ENCODE measurements at regions not wholly inside any gene's neighbourhood (a gene's known extent, or its start where the extent isn't known, plus 50 kb on each side); places are given as distances from the start of the nearest gene placed in this dataset.

- no peak for DNase-seq
Observed at GRCh38 chr9:109886041-109886440, 106.0 kb downstream of the PALM2AKAP2 start.

DNA sequence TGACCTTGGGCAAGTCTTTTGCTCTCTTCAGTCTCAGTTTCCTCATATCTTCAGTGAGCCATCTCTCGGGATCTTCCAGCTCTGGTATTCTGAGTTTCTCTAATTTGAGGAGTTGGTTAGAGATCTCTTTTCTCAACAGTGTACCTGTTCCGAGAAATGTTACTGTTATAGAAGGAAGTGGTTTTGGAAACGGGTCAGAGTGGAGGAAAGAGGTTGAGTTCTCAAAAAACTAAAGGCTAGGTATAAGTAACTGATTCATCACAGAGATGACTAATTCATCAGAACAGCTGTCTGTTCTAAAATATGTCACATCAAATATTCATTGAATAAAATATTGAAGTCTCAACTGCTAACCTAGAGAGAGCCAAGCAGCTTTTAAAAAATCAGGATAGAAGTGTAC is 106.6 kb downstream of the PALM2AKAP2 start:
- DNase-seq, result no peak

DNA sequence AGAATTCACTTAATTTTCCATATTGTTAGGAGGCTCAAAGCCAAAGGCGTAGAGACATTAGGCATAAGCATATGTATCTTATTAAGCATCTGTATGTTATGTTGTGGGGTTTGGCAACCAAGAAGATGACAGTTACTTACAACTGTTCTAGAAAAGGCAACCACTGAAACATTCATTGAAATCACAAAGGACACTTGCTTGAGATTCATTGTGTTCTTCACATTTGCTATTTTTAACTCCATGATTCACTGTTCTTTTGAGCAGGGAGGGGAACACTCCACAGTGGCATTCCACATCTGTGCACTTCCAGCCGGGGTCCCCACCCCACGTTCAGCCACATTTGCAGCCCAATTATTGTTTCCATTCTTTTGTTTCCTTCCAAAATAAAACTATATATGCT is 107.1 kb downstream of the PALM2AKAP2 start:
- no peak for DNase-seq

DNA sequence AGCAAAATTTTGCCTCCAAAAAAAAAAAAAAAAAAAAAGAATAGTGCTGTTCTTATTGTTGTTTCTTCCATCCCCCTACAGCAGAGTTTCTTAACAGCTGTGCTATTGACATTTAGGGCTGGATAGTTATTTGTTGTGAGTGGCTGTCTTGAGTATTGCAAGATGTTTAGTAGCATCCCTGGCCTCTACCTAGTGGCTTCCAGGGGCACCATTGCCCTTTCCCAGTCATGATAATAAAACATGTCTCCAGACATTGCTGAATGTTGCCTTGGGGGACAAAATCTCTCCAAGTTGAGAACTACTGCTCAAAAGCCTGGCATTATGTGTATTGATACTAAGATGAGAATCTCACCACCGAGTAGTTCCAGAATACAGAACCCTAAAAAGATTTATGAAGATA is 108.7 kb downstream of the PALM2AKAP2 start:
- DNase-seq, result no peak

DNA sequence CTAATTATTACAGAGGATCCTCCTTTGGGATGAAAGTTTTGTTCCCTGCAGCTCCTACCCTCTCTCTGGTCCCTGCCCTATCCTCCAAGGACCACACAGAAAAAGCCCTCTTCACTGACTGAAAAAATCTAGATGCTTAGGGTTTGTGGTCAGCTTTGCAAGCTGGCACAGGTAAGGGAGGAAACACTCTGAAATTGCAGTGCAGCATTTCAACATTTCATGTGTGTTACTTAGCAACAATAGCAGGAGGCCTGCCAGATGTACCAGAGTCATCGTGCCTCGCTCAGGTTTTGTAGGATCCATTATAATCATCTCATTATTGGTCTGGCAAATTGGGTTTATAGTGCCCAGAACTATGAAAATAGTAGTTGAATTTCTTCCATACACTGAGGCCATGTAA is 109.5 kb downstream of the PALM2AKAP2 start:
- no peak for DNase-seq

DNA sequence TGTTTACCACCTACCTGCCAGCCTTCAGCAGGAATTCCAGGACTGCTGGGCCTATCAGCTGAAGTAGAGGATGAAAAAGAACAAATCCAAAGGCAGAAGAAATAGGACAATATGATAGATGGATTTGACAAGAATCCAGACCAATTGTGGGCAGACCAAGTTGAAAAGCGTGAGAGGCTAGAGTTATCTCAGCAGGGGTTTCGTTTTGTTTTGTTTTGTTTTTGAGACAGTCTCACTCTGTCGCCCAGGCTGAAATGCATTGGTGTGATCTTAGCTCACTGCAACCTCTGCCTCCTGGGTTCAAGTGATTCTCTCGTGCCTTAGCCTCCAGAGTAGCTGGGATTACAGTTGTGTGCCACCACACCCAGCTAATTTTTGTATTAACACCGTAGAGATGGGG is 113.2 kb downstream of the PALM2AKAP2 start:
- DNase-seq, result no peak

GRCh38 chr9:109894473-109894872 is 114.5 kb downstream of the PALM2AKAP2 start:
- DNase-seq, result no peak

- no peak for DNase-seq
Observed at GRCh38 chr9:109894921-109895758, 115.1 kb downstream of the PALM2AKAP2 start.

DNA sequence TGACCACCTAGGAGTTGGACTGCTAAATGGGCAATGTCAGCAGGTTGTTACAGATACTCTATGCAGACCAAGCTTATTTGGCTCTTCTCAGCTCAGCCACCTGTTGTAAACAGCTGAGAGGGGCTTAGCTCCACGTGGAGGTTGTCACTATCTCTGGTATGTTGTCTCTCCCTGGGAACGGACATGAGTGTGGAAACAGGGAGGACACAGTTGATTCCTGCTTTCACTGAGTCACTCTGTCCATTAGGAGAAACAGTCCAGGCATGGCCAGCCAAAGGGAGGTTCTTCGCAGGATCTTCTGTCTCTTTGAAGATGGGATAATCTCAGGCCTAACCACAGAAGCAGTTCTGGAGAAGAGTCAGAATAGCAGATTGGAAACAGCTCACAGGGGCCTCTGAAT is 121.2 kb downstream of the PALM2AKAP2 start:
- no peak for DNase-seq

GRCh38 chr9:109903515-109904138 is 123.6 kb downstream of the PALM2AKAP2 start:
- peak; percentile 61 for DNase-seq

DNA sequence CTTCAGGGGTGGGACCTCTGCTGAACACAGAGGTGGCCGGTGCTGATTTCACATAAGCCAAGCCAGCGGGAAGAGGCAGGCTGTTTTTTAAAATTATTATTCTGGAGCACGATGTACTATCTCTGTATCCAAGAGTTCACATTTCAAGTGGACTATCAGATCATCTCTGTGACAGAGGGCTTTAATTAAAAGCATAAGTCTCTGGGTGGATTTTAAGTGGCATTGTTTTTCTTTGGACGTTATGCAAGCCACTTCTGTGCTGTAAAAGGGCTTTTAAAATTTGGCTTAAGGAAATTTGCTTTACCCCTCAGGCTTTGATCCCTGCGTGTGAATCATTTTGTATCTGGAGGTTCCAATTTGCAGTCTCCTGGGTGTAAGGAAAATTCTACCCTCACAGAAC is 124.7 kb downstream of the PALM2AKAP2 start:
- no peak for DNase-seq

- DNase-seq, result no peak
Observed at GRCh38 chr9:109905472-109905871, 125.5 kb downstream of the PALM2AKAP2 start.

DNA sequence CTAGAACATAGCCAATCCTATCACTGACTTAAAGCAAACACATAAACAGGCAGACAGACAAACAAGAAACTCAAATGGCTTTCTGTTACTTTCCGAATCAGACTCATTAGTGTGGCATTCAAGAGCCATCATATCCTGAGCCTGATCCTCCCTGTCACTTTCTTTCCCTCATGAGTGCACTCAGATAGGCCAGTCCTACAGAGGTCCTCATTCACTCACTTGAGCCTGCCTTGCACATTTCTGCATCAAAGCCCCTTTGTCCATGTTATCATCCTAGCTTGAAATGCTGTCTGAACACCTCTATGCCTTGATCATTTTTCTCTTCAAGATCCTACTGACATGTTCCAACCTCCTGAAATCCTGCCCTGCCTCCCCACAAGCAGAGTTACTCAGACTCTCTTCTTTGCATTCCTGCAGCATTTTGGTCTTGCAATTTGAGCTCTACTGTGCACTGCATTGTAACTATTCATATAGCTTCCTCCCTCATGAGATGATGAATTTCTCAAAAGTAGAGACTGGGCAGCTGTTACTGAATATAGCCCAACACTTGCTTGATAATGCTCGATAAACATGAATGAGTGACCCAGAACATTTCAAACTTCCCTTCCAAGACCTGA is 126.9 kb downstream of the PALM2AKAP2 start:
- DNase-seq, result no peak

DNA sequence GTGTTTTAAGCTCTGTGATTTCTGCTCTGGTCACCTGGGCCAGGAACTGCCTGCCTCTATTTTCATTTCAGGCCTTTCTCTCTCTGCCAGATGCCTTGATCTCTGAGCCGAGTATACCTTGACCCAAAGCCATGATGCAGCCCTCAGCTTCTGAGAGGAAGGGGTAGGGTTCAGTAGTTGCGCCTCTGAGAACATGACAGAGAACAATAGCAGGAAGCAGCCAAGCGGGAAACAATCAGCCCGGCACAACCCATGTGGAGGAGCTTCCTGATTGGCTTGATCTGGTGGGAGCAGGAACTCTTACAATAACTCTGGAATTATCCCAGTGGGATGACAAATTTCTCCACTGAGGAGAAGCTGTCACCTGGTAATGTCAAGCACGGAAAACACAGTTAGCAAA is 127.4 kb downstream of the PALM2AKAP2 start:
- no peak for DNase-seq

DNA sequence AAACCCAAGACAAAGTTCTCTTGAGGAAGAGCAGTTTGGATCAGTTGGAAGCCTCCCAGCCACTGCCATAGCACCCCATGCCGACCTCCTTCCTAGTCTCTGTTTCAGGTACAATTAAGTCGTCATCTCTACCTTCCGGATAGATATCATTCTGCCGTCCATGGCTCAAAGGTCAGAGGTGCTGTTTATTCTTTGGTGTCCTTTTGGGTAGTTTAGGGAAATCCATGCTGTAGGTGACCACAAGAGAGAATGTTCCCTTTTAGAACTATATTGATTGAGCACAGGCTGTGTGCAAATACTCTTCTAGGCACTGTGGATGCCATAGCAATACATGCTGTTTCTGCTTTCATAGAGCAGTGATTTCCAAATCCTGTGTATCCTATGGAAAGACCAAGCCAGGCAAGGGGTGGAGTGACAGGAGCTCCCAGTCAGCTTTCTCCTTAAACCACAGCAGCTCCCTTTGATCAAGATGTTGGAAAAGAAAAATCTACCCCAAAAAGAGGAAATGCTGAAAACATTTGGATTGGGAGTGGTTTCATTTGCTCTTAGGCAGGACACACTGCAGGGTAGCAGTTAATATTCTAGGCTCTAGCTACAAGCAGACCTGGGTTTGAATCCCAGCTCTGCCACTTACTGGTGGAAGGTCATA is 127.9 kb downstream of the PALM2AKAP2 start:
- no peak for DNase-seq

GRCh38 chr9:109908459-109909390 is 128.7 kb downstream of the PALM2AKAP2 start:
- DNase-seq, result no peak

- DNase-seq, result no peak
Observed at GRCh38 chr9:109910671-109911518, 130.9 kb downstream of the PALM2AKAP2 start.

DNA sequence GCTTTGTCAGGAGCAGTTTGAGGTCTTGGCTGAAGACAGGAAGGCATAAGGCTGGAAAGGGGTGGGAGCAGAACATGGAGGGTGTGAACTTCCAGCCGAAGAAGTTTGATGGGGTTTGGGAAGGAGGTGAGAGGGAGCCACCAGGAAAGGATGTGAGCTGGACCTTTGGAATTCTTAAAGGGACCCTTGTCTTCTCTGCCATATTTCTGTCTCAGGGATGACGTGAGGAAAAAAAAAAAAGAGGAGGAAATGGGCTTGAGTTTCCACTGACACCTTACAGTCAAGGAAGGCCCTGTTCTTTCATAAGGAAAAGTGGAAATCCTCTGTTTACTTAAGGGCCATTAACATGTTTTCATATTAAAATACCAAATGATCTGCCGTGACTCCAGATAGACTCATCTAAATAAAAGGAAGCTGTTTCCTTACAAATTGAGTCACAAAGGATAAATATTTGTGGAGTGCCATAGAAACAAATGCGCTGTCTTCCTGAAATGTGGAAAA is 132.1 kb downstream of the PALM2AKAP2 start:
- no peak for DNase-seq

GRCh38 chr9:109912726-109913460 is 132.9 kb downstream of the PALM2AKAP2 start:
- DNase-seq, result no peak

GRCh38 chr9:109913461-109913810 is 133.4 kb downstream of the PALM2AKAP2 start:
- DNase-seq, result no peak
